ENCODE measurements at regions not wholly inside any gene's neighbourhood (a gene's known extent, or its start where the extent isn't known, plus 50 kb on each side); places are given as distances from the start of the nearest gene placed in this dataset.
"Not testable (repeated sequence)": the region's sequence is repeated elsewhere in the genome, so short reads cannot be mapped to it uniquely, and the experiment has no call there.

GRCh38 chr22:12541412-12542170 is 2986.4 kb upstream of the OR11H1 start:
- not testable (repeated sequence) for H3K36me3 Mint-ChIP-seq (ENCODE audit: low read depth); H3K4me3 Mint-ChIP-seq; H3K9me3 Mint-ChIP-seq; H3K4me1 Mint-ChIP-seq (ENCODE audit: low read depth); DNase-seq; H3K27me3 Mint-ChIP-seq (ENCODE audit: insufficient read depth); H3K27ac Mint-ChIP-seq

GRCh38 chr22:12553366-12553765 is 2974.6 kb upstream of the OR11H1 start:
- not testable (repeated sequence) for DNase-seq; H3K36me3 Mint-ChIP-seq (ENCODE audit: low read depth); H3K9me3 Mint-ChIP-seq; H3K4me1 Mint-ChIP-seq (ENCODE audit: low read depth); H3K4me3 Mint-ChIP-seq; H3K27ac Mint-ChIP-seq; H3K27me3 Mint-ChIP-seq (ENCODE audit: insufficient read depth)

- H3K27ac Mint-ChIP-seq, H3K9me3 Mint-ChIP-seq: not testable (repeated sequence)
Measured at GRCh38 chr22:12554648-12555192, 2973.3 kb upstream of the OR11H1 start.

GRCh38 chr22:12571500-12571899 is 2956.5 kb upstream of the OR11H1 start:
- H3K4me3 Mint-ChIP-seq; H3K4me1 Mint-ChIP-seq (ENCODE audit: low read depth); DNase-seq: not testable (repeated sequence)

More at GRCh38 chr22:12554648-12555192, 2973.3 kb upstream of the OR11H1 start:
- H3K27me3 Mint-ChIP-seq (ENCODE audit: insufficient read depth); H3K4me3 Mint-ChIP-seq; DNase-seq; H3K4me1 Mint-ChIP-seq (ENCODE audit: low read depth); H3K36me3 Mint-ChIP-seq (ENCODE audit: low read depth): not testable (repeated sequence)

GRCh38 chr22:12579655-12580054 is 2948.3 kb upstream of the OR11H1 start:
- H3K27ac Mint-ChIP-seq; H3K9me3 Mint-ChIP-seq; H3K27me3 Mint-ChIP-seq (ENCODE audit: insufficient read depth); DNase-seq; H3K36me3 Mint-ChIP-seq (ENCODE audit: low read depth); H3K4me3 Mint-ChIP-seq; H3K4me1 Mint-ChIP-seq (ENCODE audit: low read depth): not testable (repeated sequence)
- peak; percentile 38; the same call in 1 of the 2 replicates for TF ChIP-seq CTCF (IDR thresholded peaks at IDR 0.05)

More at GRCh38 chr22:12571500-12571899, 2956.5 kb upstream of the OR11H1 start:
- H3K27ac Mint-ChIP-seq; H3K36me3 Mint-ChIP-seq (ENCODE audit: low read depth); H3K9me3 Mint-ChIP-seq; H3K27me3 Mint-ChIP-seq (ENCODE audit: insufficient read depth): not testable (repeated sequence)

- peaks cover 12% of the 10 kb centered on the region for H3K9me3 Mint-ChIP-seq
- not testable (repeated sequence) for H3K4me3 Mint-ChIP-seq; H3K4me1 Mint-ChIP-seq (ENCODE audit: low read depth); DNase-seq; H3K27ac Mint-ChIP-seq; H3K27me3 Mint-ChIP-seq (ENCODE audit: insufficient read depth); H3K36me3 Mint-ChIP-seq (ENCODE audit: low read depth)
Measured at GRCh38 chr22:12584457-12584856, 2943.5 kb upstream of the OR11H1 start.

- H3K4me1 Mint-ChIP-seq (ENCODE audit: low read depth); H3K27ac Mint-ChIP-seq; DNase-seq; H3K4me3 Mint-ChIP-seq; H3K36me3 Mint-ChIP-seq (ENCODE audit: low read depth); H3K27me3 Mint-ChIP-seq (ENCODE audit: insufficient read depth): not testable (repeated sequence)
- peaks cover 16% of the 10 kb centered on the region for H3K9me3 Mint-ChIP-seq
Measured at GRCh38 chr22:12584874-12585273, 2943.1 kb upstream of the OR11H1 start.

GRCh38 chr22:12595724-12596123 is 2932.3 kb upstream of the OR11H1 start:
- peaks cover 57% of the 10 kb centered on the region for H3K9me3 Mint-ChIP-seq
- H3K27me3 Mint-ChIP-seq (ENCODE audit: insufficient read depth); H3K27ac Mint-ChIP-seq; DNase-seq; H3K36me3 Mint-ChIP-seq (ENCODE audit: low read depth); H3K4me3 Mint-ChIP-seq; H3K4me1 Mint-ChIP-seq (ENCODE audit: low read depth): not testable (repeated sequence)

GRCh38 chr22:12597778-12598177 is 2930.2 kb upstream of the OR11H1 start:
- H3K4me3 Mint-ChIP-seq; H3K4me1 Mint-ChIP-seq (ENCODE audit: low read depth): not testable (repeated sequence)
- peaks cover 55% of the 10 kb centered on the region for H3K9me3 Mint-ChIP-seq

GRCh38 chr22:12601510-12601869 is 2926.5 kb upstream of the OR11H1 start:
- H3K27me3 Mint-ChIP-seq (ENCODE audit: insufficient read depth); H3K4me1 Mint-ChIP-seq (ENCODE audit: low read depth); DNase-seq; H3K27ac Mint-ChIP-seq; H3K36me3 Mint-ChIP-seq (ENCODE audit: low read depth); H3K4me3 Mint-ChIP-seq: not testable (repeated sequence)
- H3K9me3 Mint-ChIP-seq: peaks cover 67% of the 10 kb centered on the region

More at GRCh38 chr22:12597778-12598177, 2930.2 kb upstream of the OR11H1 start:
- not testable (repeated sequence) for H3K36me3 Mint-ChIP-seq (ENCODE audit: low read depth); DNase-seq; H3K27ac Mint-ChIP-seq; H3K27me3 Mint-ChIP-seq (ENCODE audit: insufficient read depth)
